Stimulated activated CD4-positive, alpha-beta T cell treated with anti-CD3 and anti-CD28 coated beads, Interleukin-2, amount 100 ng/mL, for 24 hours (primary cell): ENCODE measurements at regions not wholly inside any gene's neighbourhood (a gene's known extent, or its start where the extent isn't known, plus 50 kb on each side); places are given as distances from the start of the nearest gene placed in this dataset.

ENCODE experiments used
- DNase-seq, 2 donors: peaks; one replicate each; pipeline ENCODE4 v3.0.0-alpha.2; 2020

GRCh38 chr2:157075924-157076323, 181.6 kb upstream of the GALNT5 start:
- no peak for DNase-seq

- no peak for DNase-seq
Observed at GRCh38 chr2:157076526-157077161, 180.9 kb upstream of the GALNT5 start.

- no peak for DNase-seq
Observed at GRCh38 chr2:157077753-157078350, 179.7 kb upstream of the GALNT5 start.

- DNase-seq, result no peak
Observed at GRCh38 chr2:157082950-157083349, 174.6 kb upstream of the GALNT5 start.

- DNase-seq, result no peak
Observed at GRCh38 chr2:157085522-157085921, 172.0 kb upstream of the GALNT5 start.

- no peak for DNase-seq
Observed at GRCh38 chr2:157087373-157088002, 170.0 kb upstream of the GALNT5 start.

GRCh38 chr2:157093666-157094065, 163.8 kb upstream of the GALNT5 start:
- no peak for DNase-seq

GRCh38 chr2:157105372-157105771, 152.1 kb upstream of the GALNT5 start:
- no peak for DNase-seq

GRCh38 chr2:157106950-157107349, 150.6 kb upstream of the GALNT5 start:
- DNase-seq, result no peak

- DNase-seq, result no peak
Observed at GRCh38 chr2:157107460-157107859, 150.0 kb upstream of the GALNT5 start.

- DNase-seq, result no peak
Observed at GRCh38 chr2:157107877-157108276, 149.6 kb upstream of the GALNT5 start.

GRCh38 chr2:157122776-157123175, 134.7 kb upstream of the GALNT5 start:
- no peak for DNase-seq

- DNase-seq, result no peak
Observed at GRCh38 chr2:157124731-157125130, 132.8 kb upstream of the GALNT5 start.

GRCh38 chr2:157125685-157126084, 131.8 kb upstream of the GALNT5 start:
- no peak for DNase-seq

- DNase-seq, result no peak
Observed at GRCh38 chr2:157127249-157128012, 130.1 kb upstream of the GALNT5 start.

- DNase-seq, result no peak
Observed at GRCh38 chr2:157143901-157144300, 113.6 kb upstream of the GALNT5 start.

GRCh38 chr2:157149270-157149669, 108.2 kb upstream of the GALNT5 start:
- DNase-seq, result no peak

GRCh38 chr2:157150747-157151146, 106.8 kb upstream of the GALNT5 start:
- DNase-seq, result no peak

GRCh38 chr2:157152362-157152761, 105.1 kb upstream of the GALNT5 start:
- no peak for DNase-seq

GRCh38 chr2:157155992-157156391, 101.5 kb upstream of the GALNT5 start:
- DNase-seq, result no peak

- no peak for DNase-seq
Observed at GRCh38 chr2:157158111-157158510, 99.4 kb upstream of the GALNT5 start.

GRCh38 chr2:157159221-157159934, 98.1 kb upstream of the GALNT5 start:
- no peak for DNase-seq

- DNase-seq, result no peak
Observed at GRCh38 chr2:157160111-157160510, 97.4 kb upstream of the GALNT5 start.
